BLaER1 treated with 17β-estradiol and CSF1 and Interleukin-3, amounts not matched to agents 10 nM and 100 nM (cell line): ENCODE measurements at regions not wholly inside any gene's neighbourhood (a gene's known extent, or its start where the extent isn't known, plus 50 kb on each side); places are given as distances from the start of the nearest gene placed in this dataset.
"Not testable (repeated sequence)": the region's sequence is repeated elsewhere in the genome, so short reads cannot be mapped to it uniquely, and the experiment has no call there.

Source experiments
- H3K27ac ChIP-seq, 11 experiments: shearing (Covaris generic); formaldehyde crosslinking; 2 replicates each; pipeline ENCODE4 v1.8.1; 2022
- H3K27me3 ChIP-seq, 11 experiments: shearing (Covaris generic); formaldehyde crosslinking; 2 replicates each; pipeline ENCODE4 v1.8.1; 2022
- H3K36me3 ChIP-seq, 11 experiments: shearing (Covaris generic); formaldehyde crosslinking; 2 replicates each; pipeline ENCODE4 v1.8.1; 2022
- H3K4me1 ChIP-seq, 10 experiments: shearing (Covaris generic); formaldehyde crosslinking; 2 replicates each; pipeline ENCODE4 v1.8.1; 2022
- H3K4me2 ChIP-seq, 11 experiments: shearing (Covaris generic); formaldehyde crosslinking; 2 replicates each; pipeline ENCODE4 v1.8.1; 2022
- H3K4me3 ChIP-seq, 10 experiments: shearing (Covaris generic); formaldehyde crosslinking; 2 replicates each; pipeline ENCODE4 v1.8.1; 2022
- H3K9ac ChIP-seq, 11 experiments: shearing (Covaris generic); formaldehyde crosslinking; 2 replicates each; pipeline ENCODE4 v1.8.1; 2022
- H3K9me3 ChIP-seq, 11 experiments: shearing (Covaris generic); formaldehyde crosslinking; replicated peaks in 1 of 11; 2 replicates each; pipeline ENCODE4 v1.8.1; 2022
- H4K20me1 ChIP-seq, 11 experiments: shearing (Covaris generic); formaldehyde crosslinking; 2 replicates each; pipeline ENCODE4 v1.8.1; 2022
- Cebpa-rat ChIP-seq, 11 experiments: shearing (Covaris generic); IDR thresholded peaks; 2 replicates each; pipeline ENCODE4 v1.8.1; 2022

DNA sequence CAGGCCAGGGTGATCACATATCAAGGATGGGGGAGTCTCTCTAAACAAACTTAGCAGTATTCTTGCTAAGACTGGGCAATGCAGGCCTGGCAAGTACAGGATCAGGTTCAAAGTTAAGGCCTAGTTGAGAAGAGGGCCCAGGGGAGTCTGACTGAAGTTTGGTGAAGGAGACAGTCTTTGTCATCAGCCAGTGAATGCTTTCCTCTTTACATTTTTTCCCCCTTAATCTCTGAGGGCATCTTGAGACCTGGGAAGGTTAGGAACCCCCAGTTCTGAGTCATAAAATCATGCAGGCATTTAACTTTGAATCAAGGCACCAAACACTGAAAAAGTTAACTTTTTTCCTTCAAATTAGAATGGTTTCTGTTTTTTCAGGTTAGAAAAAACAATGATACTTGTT lies 311.5 kb downstream of the REEP3 start:
- no peaks in the 10 kb centered on the region for H3K27me3 ChIP-seq
- no peaks in the 10 kb centered on the region for H4K20me1 ChIP-seq
- H3K27ac ChIP-seq: no peak overlapping the region
- no peak overlapping the region for H3K4me3 ChIP-seq
- no peak overlapping the region for H3K4me2 ChIP-seq
- no peaks in the 10 kb centered on the region for H3K9me3 ChIP-seq
- H3K9ac ChIP-seq: no peak overlapping the region
- no peaks in the 10 kb centered on the region for H3K36me3 ChIP-seq
- peaks cover 0 to 17% (median 0%) of the 10 kb centered on the region in 10 experiments; a peak in 4 of 20 replicates for H3K4me1 ChIP-seq
- TF ChIP-seq Cebpa-rat (IDR thresholded peaks at IDR 0.05): no peak

DNA sequence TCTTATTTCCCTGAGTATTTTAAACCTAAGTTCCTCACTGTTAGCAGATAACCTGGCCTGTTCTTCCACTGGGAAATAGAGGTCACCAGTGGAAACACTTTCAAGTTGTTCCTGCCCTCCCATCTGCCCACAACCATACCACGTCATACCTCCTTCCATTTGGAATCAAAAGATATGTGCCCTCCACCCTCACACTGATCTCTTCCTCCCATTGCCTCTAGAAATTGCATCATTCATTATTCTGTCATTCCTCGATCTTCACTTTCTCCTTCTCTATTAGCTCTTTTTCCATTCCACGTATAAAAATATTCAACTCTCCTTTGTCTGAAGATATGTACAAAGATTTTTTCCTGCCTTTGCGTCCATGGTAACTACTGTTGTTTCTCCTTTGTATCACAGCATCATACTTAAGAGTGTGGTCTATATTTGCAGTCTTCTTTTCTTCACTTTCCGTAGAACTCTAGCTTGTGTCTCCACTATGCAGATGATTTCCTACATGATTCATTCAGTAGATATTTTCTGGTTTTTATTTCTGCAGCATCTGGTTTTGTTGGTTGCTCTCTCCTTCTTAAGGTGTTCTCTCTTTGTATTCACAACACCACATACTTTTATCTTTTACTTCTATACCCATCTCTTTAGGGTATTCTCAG lies 312.3 kb downstream of the REEP3 start:
- Histone ChIP-seq H3K4me2 (no peak overlapping the region), H3K27me3 (no peaks in the 10 kb centered on the region), H4K20me1 (no peaks in the 10 kb centered on the region), H3K4me3 (no peak overlapping the region), H3K4me1 (peaks cover 0 to 17% (median 0%) of the 10 kb centered on the region in 10 experiments; a peak in 4 of 20 replicates), H3K9ac (no peak overlapping the region), H3K9me3 (no peaks in the 10 kb centered on the region), H3K36me3 (no peaks in the 10 kb centered on the region), H3K27ac (no peak overlapping the region)
- no peak for TF ChIP-seq Cebpa-rat (IDR thresholded peaks at IDR 0.05)

DNA sequence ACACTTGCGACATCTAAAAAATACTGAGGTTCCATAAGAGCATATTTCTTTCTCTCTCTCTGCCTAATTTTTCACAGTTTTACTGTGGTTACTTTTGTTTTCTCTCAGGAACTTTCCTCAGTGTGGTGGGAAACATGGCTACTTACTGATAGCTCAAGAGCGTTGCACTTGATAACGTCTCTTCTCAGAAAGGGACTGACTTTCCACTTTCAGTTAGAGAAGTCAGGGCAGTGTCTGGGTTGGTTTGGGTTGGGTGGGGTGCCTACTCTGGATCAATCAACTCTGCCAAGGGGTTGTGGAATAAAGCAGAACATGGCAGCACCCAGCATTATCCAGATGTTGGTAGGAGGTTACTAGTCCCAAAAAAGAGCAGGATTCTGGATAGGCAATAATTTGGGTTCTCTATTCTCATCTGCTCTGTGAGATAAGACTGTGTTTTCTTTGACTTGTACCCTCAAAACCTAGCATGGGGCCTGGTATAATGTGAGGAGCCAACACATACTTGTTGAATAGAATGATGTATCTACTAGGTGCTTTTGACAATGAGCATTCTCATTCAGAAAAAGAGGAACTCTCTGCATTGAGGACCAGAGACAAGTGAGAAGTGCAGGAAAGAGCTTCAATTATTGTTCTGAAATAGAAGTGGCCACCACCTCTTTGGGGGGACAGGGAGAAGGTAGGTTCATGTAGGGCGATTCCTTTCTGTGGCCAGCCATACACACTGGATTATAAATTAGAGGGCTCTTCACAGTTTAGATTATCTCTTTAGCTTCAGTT lies 315.7 kb downstream of the REEP3 start:
- Histone ChIP-seq H3K4me3 (no peak overlapping the region), H3K9me3 (no peaks in the 10 kb centered on the region), H3K27ac (no peak overlapping the region), H3K27me3 (no peaks in the 10 kb centered on the region), H3K9ac (no peak overlapping the region), H3K4me1 (peaks cover 0 to 1% (median 0%) of the 10 kb centered on the region in 10 experiments; a peak in 2 of 20 replicates), H3K36me3 (no peaks in the 10 kb centered on the region), H3K4me2 (no peak overlapping the region), H4K20me1 (no peaks in the 10 kb centered on the region)
- no peak for TF ChIP-seq Cebpa-rat (IDR thresholded peaks at IDR 0.05)

DNA sequence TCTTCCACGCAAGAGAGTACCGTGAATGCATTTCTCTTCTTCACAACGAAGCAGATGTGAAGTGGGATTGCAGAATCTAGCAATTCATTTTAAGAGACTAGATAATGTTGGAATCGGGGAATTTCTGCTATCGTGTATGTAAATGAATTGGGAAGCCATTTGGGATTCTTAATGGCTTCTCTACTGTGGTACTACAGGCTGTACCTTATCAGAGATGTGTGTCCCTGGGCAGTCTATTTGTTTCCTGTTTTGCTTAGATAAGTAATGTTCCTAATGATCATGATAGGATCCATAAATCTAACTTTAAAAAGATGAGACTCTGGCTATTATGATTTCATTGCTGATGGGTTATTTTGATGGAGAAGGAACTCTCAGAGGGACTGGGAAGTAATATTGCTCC lies 320.6 kb downstream of the REEP3 start:
- H3K4me3 ChIP-seq: no peak overlapping the region
- H3K4me1 ChIP-seq: no peaks in the 10 kb centered on the region
- no peaks in the 10 kb centered on the region for H3K36me3 ChIP-seq
- no peak overlapping the region for H3K27ac ChIP-seq
- H3K9ac ChIP-seq: no peak overlapping the region
- H3K4me2 ChIP-seq: no peak overlapping the region
- H4K20me1 ChIP-seq: no peaks in the 10 kb centered on the region
- H3K9me3 ChIP-seq: peaks cover 0 to under 1% (median 0%) of the 10 kb centered on the region in 11 experiments; a peak in 2 of 22 replicates
- no peak for TF ChIP-seq Cebpa-rat (IDR thresholded peaks at IDR 0.05)
- H3K27me3 ChIP-seq: no peaks in the 10 kb centered on the region

GRCh38 chr10:63843107-63843506 lies 321.9 kb downstream of the REEP3 start:
- H4K20me1 ChIP-seq: no peaks in the 10 kb centered on the region
- no peaks in the 10 kb centered on the region for H3K4me1 ChIP-seq
- H3K36me3 ChIP-seq: no peaks in the 10 kb centered on the region
- no peak overlapping the region for H3K9ac ChIP-seq
- no peak overlapping the region for H3K4me2 ChIP-seq
- TF ChIP-seq Cebpa-rat (IDR thresholded peaks at IDR 0.05): no peak
- H3K27ac ChIP-seq: no peak overlapping the region
- no peaks in the 10 kb centered on the region for H3K27me3 ChIP-seq
- peaks cover 0 to 14% (median 9%) of the 10 kb centered on the region in 11 experiments; a peak in 10 of 22 replicates for H3K9me3 ChIP-seq
- no peak overlapping the region for H3K4me3 ChIP-seq

- not testable (repeated sequence) for H3K9ac ChIP-seq, H4K20me1 ChIP-seq, H3K27me3 ChIP-seq, H3K36me3 ChIP-seq, H3K27ac ChIP-seq, H3K4me1 ChIP-seq, H3K4me2 ChIP-seq, H3K4me3 ChIP-seq
- peaks cover 0 to 14% (median 9%) of the 10 kb centered on the region in 11 experiments; a peak in 10 of 22 replicates for H3K9me3 ChIP-seq
Measured at GRCh38 chr10:63848871-63849270, 327.7 kb downstream of the REEP3 start.

- H3K27me3 ChIP-seq: no peaks in the 10 kb centered on the region
- H3K36me3 ChIP-seq: no peaks in the 10 kb centered on the region
- no peak overlapping the region for H3K27ac ChIP-seq
- no peak for TF ChIP-seq Cebpa-rat (IDR thresholded peaks at IDR 0.05)
- H3K4me2 ChIP-seq: no peak overlapping the region
- peaks cover 4 to 17% (median 10%) of the 10 kb centered on the region in 10 experiments; a peak in 14 of 20 replicates for H3K4me1 ChIP-seq
- H4K20me1 ChIP-seq: no peaks in the 10 kb centered on the region
- peaks cover 8 to 30% (median 14%) of the 10 kb centered on the region in 11 experiments for H3K9me3 ChIP-seq
- no peak overlapping the region for H3K4me3 ChIP-seq
- H3K9ac ChIP-seq: no peak overlapping the region
Measured at GRCh38 chr10:63862860-63863259, 341.7 kb downstream of the REEP3 start.

GRCh38 chr10:63865210-63865609 lies 344.0 kb downstream of the REEP3 start:
- Histone ChIP-seq H3K4me2 (peak overlapping the region in 2 of 11 experiments; percentile 72 to 90; a peak in 1 of 22 replicates), H3K4me1 (peaks cover 4 to 17% (median 10%) of the 10 kb centered on the region in 10 experiments; a peak in 14 of 20 replicates), H3K27me3 (no peaks in the 10 kb centered on the region), H4K20me1 (no peaks in the 10 kb centered on the region), H3K27ac (no peak overlapping the region), H3K36me3 (no peaks in the 10 kb centered on the region), H3K4me3 (no peak overlapping the region), H3K9ac (no peak overlapping the region), H3K9me3 (peaks cover 0 to 7% (median 0%) of the 10 kb centered on the region in 11 experiments; a peak in 7 of 22 replicates)
- no peak for TF ChIP-seq Cebpa-rat (IDR thresholded peaks at IDR 0.05)

DNA sequence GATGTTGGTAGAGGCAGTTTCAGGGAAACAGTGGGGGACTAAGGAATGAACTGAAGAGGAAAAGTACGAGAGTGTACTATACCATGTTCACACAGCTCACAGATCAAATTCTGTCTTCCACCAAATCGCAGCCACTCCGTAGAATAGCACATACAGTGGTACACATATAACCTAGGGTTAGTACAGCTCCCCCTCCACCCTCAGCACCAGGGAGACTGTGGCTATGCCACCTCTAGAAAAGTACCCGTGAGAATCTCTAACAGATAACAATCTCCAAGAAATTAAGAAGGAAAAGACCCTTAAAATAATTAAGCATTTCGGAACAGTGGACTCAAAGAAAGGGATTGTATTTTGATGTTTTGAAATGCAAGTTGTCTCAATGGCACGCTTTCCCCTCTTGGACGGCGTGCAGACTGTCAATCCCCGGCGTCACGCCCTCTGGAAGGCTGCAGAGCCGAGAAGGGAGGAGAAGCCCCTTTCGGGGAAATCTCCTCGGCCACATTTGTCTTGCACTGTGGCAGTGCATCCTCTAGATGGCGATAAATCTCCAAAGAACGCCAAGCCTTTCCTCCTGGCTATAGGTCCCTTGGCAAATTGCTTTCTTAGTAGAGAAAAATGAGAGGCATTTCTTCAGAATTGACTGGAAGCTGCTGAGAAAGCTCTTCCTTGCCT lies 345.0 kb downstream of the REEP3 start:
- Histone ChIP-seq H3K9ac (peak overlapping the region in 7 of 11 experiments; percentile 18 to 62 (median 43); a peak in 9 of 22 replicates), H3K4me2 (peak overlapping the region; percentile 56 to 94 (median 72)), H3K36me3 (no peaks in the 10 kb centered on the region), H4K20me1 (no peaks in the 10 kb centered on the region), H3K4me3 (peak overlapping the region in 9 of 10 experiments; percentile 6 to 55 (median 36); a peak in 12 of 20 replicates), H3K27me3 (no peaks in the 10 kb centered on the region), H3K9me3 (no peaks in the 10 kb centered on the region), H3K27ac (no peak overlapping the region; a peak in 1 of 22 replicates), H3K4me1 (peaks cover 4 to 17% (median 10%) of the 10 kb centered on the region in 10 experiments; a peak in 14 of 20 replicates)
- no peak for TF ChIP-seq Cebpa-rat (IDR thresholded peaks at IDR 0.05)
